Heart left ventricle (tissue), 16 donors: ENCODE measurements at regions not wholly inside any gene's neighbourhood (a gene's known extent, or its start where the extent isn't known, plus 50 kb on each side); places are given as distances from the start of the nearest gene placed in this dataset.

Experiments used
- ATAC-seq, 4 donors: fragments of 200-7000 bp; cut with Tn5 transposase; one replicate each; pipeline ENCODE4 v1.9.1; 2020 to 2022; ENCODE audit warnings: moderate library complexity in 4 of 4, mild to moderate bottlenecking in 3 of 4, moderate number of reproducible peaks in 1 of 4
- DNase-seq, 5 donors: peaks; one replicate each; pipeline ENCODE4 v3.0.0-alpha.2; 2020
- H3K27ac ChIP-seq, 12 donors: fragments of 200-600 bp; sonication (generic) in 4 of 12; one replicate each; pipeline versions ENCODE4 v1.5.0 to v1.8.0; 2016 to 2022; ENCODE audit warnings: mild to moderate bottlenecking in 2 of 12
- H3K27me3 ChIP-seq, 9 donors: fragments of 200-600 bp; sonication (generic) in 2 of 9; one replicate each; pipeline versions ENCODE4 v1.5.1 to v1.8.0; 2016 to 2022; ENCODE audit warnings: mild to moderate bottlenecking in 3 of 9
- H3K36me3 ChIP-seq, 9 donors: fragments of 200-600 bp; sonication (generic) in 2 of 9; one replicate each; pipeline versions ENCODE4 v1.5.0 to v1.8.0; 2018 to 2022; ENCODE audit warnings: mild to moderate bottlenecking in 2 of 9
- H3K4me1 ChIP-seq, 12 donors: fragments of 200-600 bp; sonication (generic) in 4 of 12; one replicate each; pipeline versions ENCODE4 v1.5.0 to v1.8.0; 2016 to 2022; ENCODE audit warnings: mild to moderate bottlenecking in 3 of 12
- H3K4me3 ChIP-seq, 12 donors: fragments of 200-600 bp; sonication (generic) in 4 of 12; one replicate each; pipeline versions ENCODE4 v1.5.0 to v1.8.0; 2017 to 2022; ENCODE audit warnings: mild to moderate bottlenecking in 9 of 12, moderate library complexity in 4 of 12
- H3K9me3 ChIP-seq, 12 donors: fragments of 200-600 bp; sonication (generic) in 4 of 12; one replicate each; pipeline versions ENCODE4 v1.5.0 to v1.8.0; 2016 to 2022; ENCODE audit warnings: mild to moderate bottlenecking in 1 of 12
- CTCF ChIP-seq, 12 donors: fragments of 200-600 bp; sonication (generic) in 4 of 12; IDR thresholded peaks; one replicate each; pipeline versions ENCODE4 v1.5.0 to v1.8.0; 2018 to 2022; ENCODE audit warnings: antibody characterized with exemption in 12 of 12, mild to moderate bottlenecking in 5 of 12
- POLR2A ChIP-seq, 2 donors: fragments of 450-650 bp; IDR thresholded peaks; one replicate each; pipeline ENCODE4 v1.6.1; 2017; ENCODE audit warnings: antibody characterized with exemption in 2 of 2, mild to moderate bottlenecking in 2 of 2, moderate library complexity in 2 of 2
- WGBS, 4 donors: extraction: QIAGEN DNeasy Blood & Tissue Kit in 2 of 4; methylation state at CpG; one replicate each; pipeline versions ENCODE4 v1.1.5 to v1.1.7; 2013 to 2018; 5-methylcytosine and 5-hydroxymethylcytosine counted together
- intact Hi-C, 10 donors: fragments of 100-400 bp; cut with DNase I; formaldehyde crosslinking; loops; one replicate each; pipeline versions ENCODE4 v1.11.1 to v1.14.2; 2022
- donor health status: ischemic (EF 13 %, LVEDD 7.1; RV severe dilation, severe dysfunction).
- donor health status: healthy with polysubstance abuse.
- donor health status: DM: no; HTN: yes; CAD: no.
- donor health status: DM: no; HTN: no; CAD: no.
- donor health status: ischemic (EF 25% LVEDD 6.9; RV normal size, moderate dysfunction).
- donor health status: ischemic (EF 25% LVEDD 5.7; RV mildly dilated, moderate dysfunction).
- donor health status: healthy.
- donor health status: DM: yes; HTN: yes; CAD: no.
- donor health status: ischemic (EF 35%, LVEDD 5.7; RV mildly dilated, moderate dysfunction).
- donor health status: nonischemic (EF 11% LVEDD 7.7; RV severe dilation, severe dysfunction).
- donor health status: DM: yes; HTN: yes; CAD: no.
- donor health status: PGD.
- donor health status: ischemic (EF 29% LVEDD 5.4; RV normal size, mild dysfunction).
- donor health status: nonischemic (EF 23%, LVEDD 6.1; RV moderate dilation, normal function).

- Histone ChIP-seq H3K4me1 (no peaks in the 10 kb centered on the region), H3K27me3 (peaks cover 0 to 59% (median 8%) of the 10 kb centered on the region in 9 donors), H3K4me3 (no peak overlapping the region), H3K36me3 (no peaks in the 10 kb centered on the region), H3K27ac (no peak overlapping the region), H3K9me3 (no peaks in the 10 kb centered on the region)
- TF ChIP-seq POLR2A (IDR thresholded peaks at IDR 0.05) (no peak), CTCF (IDR thresholded peaks at IDR 0.05) (no peak)
- ATAC-seq (no peak), DNase-seq (no peak)
- 44 to 49% (median 48%) methylated on average over 3 of the region's 3 CpGs for WGBS, 4 donors
- intact Hi-C loops, result no loop called here
Observed at GRCh38 chr11:116509551-116509950, 263.2 kb downstream of the BUD13 start.

GRCh38 chr11:116507849-116508695 lies 264.7 kb downstream of the BUD13 start:
- no peak overlapping the region for H3K4me3 ChIP-seq
- ATAC-seq (no peak), DNase-seq (no peak)
- no peaks in the 10 kb centered on the region for H3K4me1 ChIP-seq
- H3K9me3 ChIP-seq, result no peaks in the 10 kb centered on the region
- no peaks in the 10 kb centered on the region for H3K36me3 ChIP-seq
- WGBS, 4 donors, result 66 to 73% (median 72%) methylated on average over 8 of the region's 8 CpGs
- intact Hi-C loops, result no loop called here
- TF ChIP-seq CTCF (IDR thresholded peaks at IDR 0.05) (no peak), POLR2A (IDR thresholded peaks at IDR 0.05) (no peak)
- H3K27me3 ChIP-seq, result peaks cover 0 to 47% (median 3%) of the 10 kb centered on the region in 9 donors
- H3K27ac ChIP-seq, result no peak overlapping the region

GRCh38 chr11:116507016-116507415 lies 265.8 kb downstream of the BUD13 start:
- ATAC-seq (no peak), DNase-seq (no peak)
- peaks cover 0 to 44% (median 3%) of the 10 kb centered on the region in 9 donors for H3K27me3 ChIP-seq
- no peaks in the 10 kb centered on the region for H3K9me3 ChIP-seq
- H3K4me3 ChIP-seq, result no peak overlapping the region
- TF ChIP-seq CTCF (IDR thresholded peaks at IDR 0.05), result no peak
- no peak for TF ChIP-seq POLR2A (IDR thresholded peaks at IDR 0.05)
- 74 to 88% (median 79%) methylated on average over 4 of the region's 4 CpGs for WGBS, 4 donors
- no peak overlapping the region for H3K27ac ChIP-seq
- intact Hi-C loops, result no loop called here
- H3K36me3 ChIP-seq, result no peaks in the 10 kb centered on the region
- H3K4me1 ChIP-seq, result no peaks in the 10 kb centered on the region

- H3K27me3 ChIP-seq, result peaks cover 0 to 41% (median 3%) of the 10 kb centered on the region in 9 donors
Observed at GRCh38 chr11:116506263-116506825, 266.4 kb downstream of the BUD13 start.

More at GRCh38 chr11:116506263-116506825, 266.4 kb downstream of the BUD13 start:
- DNase-seq (no peak), ATAC-seq (no peak)
- Histone ChIP-seq H3K9me3 (no peaks in the 10 kb centered on the region), H3K27ac (no peak overlapping the region), H3K36me3 (no peaks in the 10 kb centered on the region), H3K4me1 (no peaks in the 10 kb centered on the region), H3K4me3 (no peak overlapping the region)
- TF ChIP-seq POLR2A (IDR thresholded peaks at IDR 0.05) (no peak), CTCF (IDR thresholded peaks at IDR 0.05) (no peak)
- intact Hi-C loops, result no loop called here
- 73 to 82% (median 78%) methylated on average over 6 of the region's 6 CpGs for WGBS, 4 donors
